Right atrium auricular region (tissue), 2 donors: ENCODE measurements at regions not wholly inside any gene's neighbourhood (a gene's known extent, or its start where the extent isn't known, plus 50 kb on each side); places are given as distances from the start of the nearest gene placed in this dataset.
"Not testable (repeated sequence)": the region's sequence is repeated elsewhere in the genome, so short reads cannot be mapped to it uniquely, and the experiment has no call there.

ENCODE experiments used
- DNase-seq: peaks from one replicate; pipeline ENCODE4 v3.0.0-alpha.2; 2019; ENCODE audit warnings: low spot score
- H3K27ac ChIP-seq, 2 donors: fragments of 200-600 bp; sonication (generic); 1 replicate in 1 of 2; 2 replicates in 1 of 2; pipeline ENCODE4 v1.5.1; 2016 to 2019
- H3K27me3 ChIP-seq, 2 donors: fragments of 200-600 bp; sonication (generic); one replicate each; pipeline versions ENCODE4 v1.5.1 to v1.6.0; 2017 to 2019
- H3K36me3 ChIP-seq: fragments of 200-600 bp; sonication (generic); one replicate; pipeline ENCODE4 v1.5.1; 2016
- H3K4me1 ChIP-seq, 2 donors: fragments of 200-600 bp; sonication (generic); one replicate each; pipeline versions ENCODE4 v1.5.1 to v1.6.0; 2017 to 2019
- H3K4me3 ChIP-seq, 2 donors: fragments of 200-600 bp; sonication (generic); 1 replicate in 1 of 2; 2 replicates in 1 of 2; pipeline ENCODE4 v1.5.1; 2017 to 2019; ENCODE audit warnings: mild to moderate bottlenecking in 1 of 2, moderate library complexity in 1 of 2
- H3K9me3 ChIP-seq, 2 donors: fragments of 200-600 bp; sonication (generic); one replicate each; pipeline ENCODE4 v1.5.1; 2019
- CTCF ChIP-seq, 2 donors: fragments of 200-600 bp; sonication (generic); IDR thresholded peaks; one replicate each; pipeline ENCODE4 v1.5.1; 2019; ENCODE audit warnings: antibody characterized with exemption in 2 of 2

- Histone ChIP-seq H3K27me3 (no peaks in the 10 kb centered on the region), H3K4me1 (no peaks in the 10 kb centered on the region), H3K9me3 (no peaks in the 10 kb centered on the region), H3K36me3 (no peaks in the 10 kb centered on the region), H3K4me3 (no peak overlapping the region), H3K27ac (no peak overlapping the region)
- TF ChIP-seq CTCF (IDR thresholded peaks at IDR 0.05): no peak
- DNase-seq: no peak
These were observed 50.7 kb upstream of the VPREB1 start for GRCh38 chr22:22193923-22194322.

GRCh38 chr22:22193462-22193861 is 51.1 kb upstream of the VPREB1 start:
- H3K27me3 ChIP-seq, H3K36me3 ChIP-seq, H3K27ac ChIP-seq, H3K4me3 ChIP-seq, H3K4me1 ChIP-seq, H3K9me3 ChIP-seq, DNase-seq: not testable (repeated sequence)

- H3K4me1 ChIP-seq, H3K36me3 ChIP-seq, DNase-seq, H3K27ac ChIP-seq, H3K9me3 ChIP-seq, H3K4me3 ChIP-seq, H3K27me3 ChIP-seq: not testable (repeated sequence)
These were observed 51.6 kb upstream of the VPREB1 start for GRCh38 chr22:22193006-22193405.

- not testable (repeated sequence) for H3K27me3 ChIP-seq, H3K9me3 ChIP-seq, DNase-seq, H3K4me3 ChIP-seq, H3K4me1 ChIP-seq, H3K36me3 ChIP-seq, H3K27ac ChIP-seq
These were observed 54.8 kb upstream of the VPREB1 start for GRCh38 chr22:22189796-22190195.

- H3K27ac ChIP-seq: not testable (repeated sequence)
These were observed 56.7 kb upstream of the VPREB1 start for GRCh38 chr22:22187863-22188262.

GRCh38 chr22:22187299-22187698 is 57.3 kb upstream of the VPREB1 start:
- Histone ChIP-seq H3K4me3 (no peak overlapping the region), H3K27ac (no peak overlapping the region), H3K4me1 (no peaks in the 10 kb centered on the region), H3K9me3 (no peaks in the 10 kb centered on the region), H3K36me3 (no peaks in the 10 kb centered on the region), H3K27me3 (no peaks in the 10 kb centered on the region)
- DNase-seq: no peak
- TF ChIP-seq CTCF (IDR thresholded peaks at IDR 0.05): no peak

More at GRCh38 chr22:22187863-22188262, 56.7 kb upstream of the VPREB1 start:
- not testable (repeated sequence) for H3K27me3 ChIP-seq, DNase-seq, H3K36me3 ChIP-seq, H3K4me3 ChIP-seq, H3K4me1 ChIP-seq, H3K9me3 ChIP-seq

- Histone ChIP-seq H3K27ac (no peak overlapping the region), H3K36me3 (no peaks in the 10 kb centered on the region), H3K9me3 (no peaks in the 10 kb centered on the region), H3K4me3 (no peak overlapping the region), H3K4me1 (no peaks in the 10 kb centered on the region), H3K27me3 (no peaks in the 10 kb centered on the region)
- no peak for TF ChIP-seq CTCF (IDR thresholded peaks at IDR 0.05)
- no peak for DNase-seq
These were observed 58.6 kb upstream of the VPREB1 start for GRCh38 chr22:22185844-22186499.

- no peaks in the 10 kb centered on the region for H3K27me3 ChIP-seq
- H3K4me1 ChIP-seq: no peaks in the 10 kb centered on the region
- no peak overlapping the region for H3K4me3 ChIP-seq
- no peaks in the 10 kb centered on the region for H3K9me3 ChIP-seq
- no peak for TF ChIP-seq CTCF (IDR thresholded peaks at IDR 0.05)
- no peaks in the 10 kb centered on the region for H3K36me3 ChIP-seq
- no peak for DNase-seq
- no peak overlapping the region for H3K27ac ChIP-seq
These were observed 59.4 kb upstream of the VPREB1 start for GRCh38 chr22:22185217-22185616.
